ENCODE measurements at regions not wholly inside any gene's neighbourhood (a gene's known extent, or its start where the extent isn't known, plus 50 kb on each side); places are given as distances from the start of the nearest gene placed in this dataset.

DNA sequence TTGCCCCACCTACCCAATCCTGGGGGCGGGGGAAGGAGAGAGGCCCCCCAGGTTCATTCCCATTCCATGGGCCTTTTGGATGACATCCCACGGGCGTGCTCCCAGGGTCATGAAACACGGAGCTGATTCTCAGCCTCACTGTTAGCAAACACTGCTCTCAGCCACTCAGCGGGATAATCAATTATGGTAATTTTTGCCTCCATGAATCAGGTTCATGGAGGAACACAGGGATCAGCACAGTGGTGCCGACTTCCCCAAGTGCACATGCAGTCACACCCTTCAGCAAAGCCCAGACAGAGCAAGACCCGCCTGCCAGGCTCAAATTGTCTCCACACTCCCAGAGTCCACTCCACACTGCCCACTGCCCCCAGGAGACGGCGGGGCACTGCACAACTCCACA lies 164.6 kb downstream of the ENGASE start:
- FAIRE-seq (no peak), DNase-seq (ENCODE audit: low read depth in 1 of 2, low spot score in 1 of 2) (no peak), ATAC-seq (no peak)
- no peak for TF ChIP-seq KDM1A (IDR thresholded peaks at IDR 0.05; ENCODE audit: low read depth)
- TF ChIP-seq, protein P1, sequence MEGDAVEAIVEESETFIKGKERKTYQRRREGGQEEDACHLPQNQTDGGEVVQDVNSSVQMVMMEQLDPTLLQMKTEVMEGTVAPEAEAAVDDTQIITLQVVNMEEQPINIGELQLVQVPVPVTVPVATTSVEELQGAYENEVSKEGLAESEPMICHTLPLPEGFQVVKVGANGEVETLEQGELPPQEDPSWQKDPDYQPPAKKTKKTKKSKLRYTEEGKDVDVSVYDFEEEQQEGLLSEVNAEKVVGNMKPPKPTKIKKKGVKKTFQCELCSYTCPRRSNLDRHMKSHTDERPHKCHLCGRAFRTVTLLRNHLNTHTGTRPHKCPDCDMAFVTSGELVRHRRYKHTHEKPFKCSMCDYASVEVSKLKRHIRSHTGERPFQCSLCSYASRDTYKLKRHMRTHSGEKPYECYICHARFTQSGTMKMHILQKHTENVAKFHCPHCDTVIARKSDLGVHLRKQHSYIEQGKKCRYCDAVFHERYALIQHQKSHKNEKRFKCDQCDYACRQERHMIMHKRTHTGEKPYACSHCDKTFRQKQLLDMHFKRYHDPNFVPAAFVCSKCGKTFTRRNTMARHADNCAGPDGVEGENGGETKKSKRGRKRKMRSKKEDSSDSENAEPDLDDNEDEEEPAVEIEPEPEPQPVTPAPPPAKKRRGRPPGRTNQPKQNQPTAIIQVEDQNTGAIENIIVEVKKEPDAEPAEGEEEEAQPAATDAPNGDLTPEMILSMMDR (IDR thresholded peaks at IDR 0.05) = no peak
- no peak for TF ChIP-seq HEYL (CRISPR knock-in tag; IDR thresholded peaks at IDR 0.05)
- TF ChIP-seq, protein P2, sequence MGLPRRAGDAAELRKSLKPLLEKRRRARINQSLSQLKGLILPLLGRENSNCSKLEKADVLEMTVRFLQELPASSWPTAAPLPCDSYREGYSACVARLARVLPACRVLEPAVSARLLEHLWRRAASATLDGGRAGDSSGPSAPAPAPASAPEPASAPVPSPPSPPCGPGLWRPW (IDR thresholded peaks at IDR 0.05) = no peak
- Histone ChIP-seq H3K9me3 (no peaks in the 10 kb centered on the region), H3K4me1 (no peaks in the 10 kb centered on the region), H3K27ac (no peak overlapping the region), H3K4me3 (no peak overlapping the region), H3K4me2 (no peak overlapping the region)
- 72% methylated on average over 9 of the region's 9 CpGs for WGBS (ENCODE audit: missing lambda C conversion rate)
- ChIA-PET CTCF (interaction anchor here (1.2 to 3.2 kb wide), 4 partner anchors 8 to 162 kb away, joined by 3 to 8 read pairs (median 4); no protein-coding TSS in a partner anchor), POLR2A (no interaction called here)

DNA sequence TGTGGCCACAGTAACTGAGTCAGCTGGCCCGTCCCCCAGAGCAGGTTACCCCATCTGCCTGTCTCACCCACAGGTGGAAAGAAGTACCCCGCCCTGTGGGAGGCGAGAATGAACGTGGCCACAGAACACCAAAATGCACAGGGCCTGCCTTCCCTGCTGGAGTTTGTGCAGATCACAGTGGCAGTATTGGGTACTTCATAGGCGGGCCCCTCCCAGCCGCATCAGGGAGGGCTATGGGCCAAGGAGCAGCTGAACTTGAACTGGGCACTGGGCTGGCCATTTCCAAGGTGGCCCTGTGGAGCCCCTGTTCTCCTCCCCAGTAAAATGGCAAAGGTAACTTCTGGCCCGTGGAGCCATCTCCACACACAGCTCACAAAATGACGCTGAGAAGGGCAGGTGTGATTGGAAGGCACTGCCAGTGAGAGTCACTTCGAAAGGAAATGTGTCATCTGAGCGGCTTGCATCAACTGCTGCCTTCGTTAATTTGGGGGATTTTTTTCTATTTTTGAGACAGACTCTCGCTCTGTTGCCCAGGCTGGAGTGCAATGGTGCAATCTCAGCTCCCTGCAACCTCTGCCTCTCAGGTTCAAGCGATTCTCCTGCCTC lies 162.9 kb downstream of the ENGASE start:
- FAIRE-seq = no peak
- Histone ChIP-seq H3K9me3 (no peaks in the 10 kb centered on the region), H3K27ac (no peak overlapping the region), H3K4me3 (no peak overlapping the region), H3K4me1 (no peaks in the 10 kb centered on the region), H3K4me2 (no peak overlapping the region)
- TF ChIP-seq CEBPB (IDR thresholded peaks at IDR 0.05) = no peak
- no peak for TF ChIP-seq MYC (IDR thresholded peaks at IDR 0.05; ENCODE audit: borderline replicate concordance, low read length)
- TF ChIP-seq JUNB (IDR thresholded peaks at IDR 0.05) = no peak
- TF ChIP-seq, protein P3, sequence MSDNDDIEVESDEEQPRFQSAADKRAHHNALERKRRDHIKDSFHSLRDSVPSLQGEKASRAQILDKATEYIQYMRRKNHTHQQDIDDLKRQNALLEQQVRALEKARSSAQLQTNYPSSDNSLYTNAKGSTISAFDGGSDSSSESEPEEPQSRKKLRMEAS (IDR thresholded peaks at IDR 0.05) = no peak
- no peak for TF ChIP-seq FOSL2 (IDR thresholded peaks at IDR 0.05)
- no peak for TF ChIP-seq FOSL2 (CRISPR knock-in tag; IDR thresholded peaks at IDR 0.05)
- TF ChIP-seq NR3C1 (IDR thresholded peaks at IDR 0.05) = no peak
- TF ChIP-seq TFCP2L1 (CRISPR knock-in tag; IDR thresholded peaks at IDR 0.05) = no peak
- TF ChIP-seq CBX2 (IDR thresholded peaks at IDR 0.05; ENCODE audit: borderline replicate concordance, low read depth) = no peak
- no peak for DNase-seq (ENCODE audit: low read depth in 1 of 2, low spot score in 1 of 2)
- ATAC-seq = peak; percentile 41 to 48; a peak in 4 of 6 replicates
- WGBS (ENCODE audit: missing lambda C conversion rate) = 77% methylated on average over 13 of the region's 13 CpGs
- POLR2A ChIA-PET = no interaction called here
- CTCF ChIA-PET = interaction anchor here (1.0 to 3.2 kb wide), 2 partner anchors 154 to 172 kb away, joined by 3 to 8 read pairs; no protein-coding TSS in a partner anchor

DNA sequence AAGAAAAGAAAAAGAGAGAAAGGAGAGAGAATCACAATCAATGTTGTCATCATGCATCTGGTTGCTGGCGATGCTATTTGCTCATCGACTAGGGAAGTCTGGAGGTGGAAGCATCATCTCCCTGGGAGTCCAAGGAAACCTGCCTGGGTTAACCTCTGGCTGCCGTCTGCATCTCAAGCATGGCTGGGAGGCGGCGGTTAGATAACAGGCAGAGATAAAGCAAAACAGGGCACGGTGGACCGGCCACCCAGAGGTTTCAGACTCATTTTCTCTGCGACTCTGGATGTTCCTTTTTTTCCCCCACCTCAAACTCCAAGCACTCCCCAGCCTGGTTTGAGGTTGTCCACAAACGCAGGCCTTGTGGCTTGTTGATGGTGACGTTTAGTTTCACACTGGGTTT lies 161.2 kb downstream of the ENGASE start:
- no peak overlapping the region for H3K27ac ChIP-seq
- no peak overlapping the region for H3K4me2 ChIP-seq
- ChIA-PET CTCF (interaction anchor here (0.8 to 3.2 kb wide), 2 partner anchors 47 to 156 kb away, joined by 3 to 8 read pairs; no protein-coding TSS in a partner anchor), POLR2A (no interaction called here)
- no peak overlapping the region for H3K4me3 ChIP-seq
- no peak for TF ChIP-seq MAFK (IDR thresholded peaks at IDR 0.05; ENCODE audit: partially characterized antibody)
- no peak for TF ChIP-seq ZC3H11A (IDR thresholded peaks at IDR 0.05)
- TF ChIP-seq, protein P4, sequence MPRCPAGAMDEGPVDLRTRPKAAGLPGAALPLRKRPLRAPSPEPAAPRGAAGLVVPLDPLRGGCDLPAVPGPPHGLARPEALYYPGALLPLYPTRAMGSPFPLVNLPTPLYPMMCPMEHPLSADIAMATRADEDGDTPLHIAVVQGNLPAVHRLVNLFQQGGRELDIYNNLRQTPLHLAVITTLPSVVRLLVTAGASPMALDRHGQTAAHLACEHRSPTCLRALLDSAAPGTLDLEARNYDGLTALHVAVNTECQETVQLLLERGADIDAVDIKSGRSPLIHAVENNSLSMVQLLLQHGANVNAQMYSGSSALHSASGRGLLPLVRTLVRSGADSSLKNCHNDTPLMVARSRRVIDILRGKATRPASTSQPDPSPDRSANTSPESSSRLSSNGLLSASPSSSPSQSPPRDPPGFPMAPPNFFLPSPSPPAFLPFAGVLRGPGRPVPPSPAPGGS (IDR thresholded peaks at IDR 0.05) = no peak
- TF ChIP-seq, protein P2 (IDR thresholded peaks at IDR 0.05) = no peak
- TF ChIP-seq HEYL (CRISPR knock-in tag; IDR thresholded peaks at IDR 0.05) = no peak
- no peak for TF ChIP-seq CBX2 (IDR thresholded peaks at IDR 0.05; ENCODE audit: borderline replicate concordance, low read depth)
- TF ChIP-seq, protein P3 (IDR thresholded peaks at IDR 0.05) = no peak
- TF ChIP-seq, protein P5, sequence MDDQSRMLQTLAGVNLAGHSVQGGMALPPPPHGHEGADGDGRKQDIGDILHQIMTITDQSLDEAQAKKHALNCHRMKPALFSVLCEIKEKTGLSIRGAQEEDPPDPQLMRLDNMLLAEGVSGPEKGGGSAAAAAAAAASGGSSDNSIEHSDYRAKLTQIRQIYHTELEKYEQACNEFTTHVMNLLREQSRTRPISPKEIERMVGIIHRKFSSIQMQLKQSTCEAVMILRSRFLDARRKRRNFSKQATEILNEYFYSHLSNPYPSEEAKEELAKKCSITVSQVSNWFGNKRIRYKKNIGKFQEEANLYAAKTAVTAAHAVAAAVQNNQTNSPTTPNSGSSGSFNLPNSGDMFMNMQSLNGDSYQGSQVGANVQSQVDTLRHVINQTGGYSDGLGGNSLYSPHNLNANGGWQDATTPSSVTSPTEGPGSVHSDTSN (IDR thresholded peaks at IDR 0.05) = no peak
- no peak for TF ChIP-seq POLR2AphosphoS2 (conservative IDR thresholded peaks at IDR 0.05; ENCODE audit: low read length)
- TF ChIP-seq, protein P6, sequence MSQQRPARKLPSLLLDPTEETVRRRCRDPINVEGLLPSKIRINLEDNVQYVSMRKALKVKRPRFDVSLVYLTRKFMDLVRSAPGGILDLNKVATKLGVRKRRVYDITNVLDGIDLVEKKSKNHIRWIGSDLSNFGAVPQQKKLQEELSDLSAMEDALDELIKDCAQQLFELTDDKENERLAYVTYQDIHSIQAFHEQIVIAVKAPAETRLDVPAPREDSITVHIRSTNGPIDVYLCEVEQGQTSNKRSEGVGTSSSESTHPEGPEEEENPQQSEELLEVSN (IDR thresholded peaks at IDR 0.05; ENCODE audit: borderline replicate concordance, low read depth) = no peak
- TF ChIP-seq ZFP36 (IDR thresholded peaks at IDR 0.05; ENCODE audit: borderline replicate concordance, partially characterized antibody) = no peak
- ATAC-seq (no peak), FAIRE-seq (no peak), DNase-seq (ENCODE audit: low read depth in 1 of 2, low spot score in 1 of 2) (no peak)
- WGBS (ENCODE audit: missing lambda C conversion rate) = 80% methylated on average over 10 of the region's 10 CpGs
- H3K4me1 ChIP-seq = no peaks in the 10 kb centered on the region
- no peaks in the 10 kb centered on the region for H3K9me3 ChIP-seq

All from A549 (cell line).